C4-2B (cell line): ENCODE measurements at regions not wholly inside any gene's neighbourhood (a gene's known extent, or its start where the extent isn't known, plus 50 kb on each side); places are given as distances from the start of the nearest gene placed in this dataset.

Experiments
- ZFX ChIP-seq: fragments of 450-650 bp; IDR thresholded peaks from 2 replicates; pipeline ENCODE4 v1.6.1; 2017
- TF ChIP-seq, protein P1 (sequence below): fragments of 450-650 bp; conservative IDR thresholded peaks from 2 replicates; pipeline ENCODE4 v1.5.1; 2017; ENCODE audit warnings: mild to moderate bottlenecking

DNA sequence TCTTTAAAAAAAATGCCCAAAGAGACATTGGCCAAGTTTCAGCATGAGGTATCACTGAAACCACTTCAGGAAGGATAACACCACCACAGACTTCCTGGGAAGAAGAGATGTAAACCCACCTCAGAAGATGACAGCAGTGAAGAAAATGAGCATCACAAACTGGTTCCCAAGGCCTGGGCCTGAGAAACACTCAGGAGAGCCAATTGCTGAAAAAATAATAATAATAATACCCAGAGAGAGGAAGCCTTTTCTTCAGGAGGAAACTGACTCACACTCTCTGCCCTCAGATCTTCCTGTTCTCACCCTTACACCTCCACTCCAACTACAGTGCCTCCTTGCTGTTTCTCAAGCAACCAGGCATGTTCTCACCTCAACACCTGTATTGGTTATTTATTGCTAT lies 68.1 kb upstream of the MAFB start:
- TF ChIP-seq, protein P1, sequence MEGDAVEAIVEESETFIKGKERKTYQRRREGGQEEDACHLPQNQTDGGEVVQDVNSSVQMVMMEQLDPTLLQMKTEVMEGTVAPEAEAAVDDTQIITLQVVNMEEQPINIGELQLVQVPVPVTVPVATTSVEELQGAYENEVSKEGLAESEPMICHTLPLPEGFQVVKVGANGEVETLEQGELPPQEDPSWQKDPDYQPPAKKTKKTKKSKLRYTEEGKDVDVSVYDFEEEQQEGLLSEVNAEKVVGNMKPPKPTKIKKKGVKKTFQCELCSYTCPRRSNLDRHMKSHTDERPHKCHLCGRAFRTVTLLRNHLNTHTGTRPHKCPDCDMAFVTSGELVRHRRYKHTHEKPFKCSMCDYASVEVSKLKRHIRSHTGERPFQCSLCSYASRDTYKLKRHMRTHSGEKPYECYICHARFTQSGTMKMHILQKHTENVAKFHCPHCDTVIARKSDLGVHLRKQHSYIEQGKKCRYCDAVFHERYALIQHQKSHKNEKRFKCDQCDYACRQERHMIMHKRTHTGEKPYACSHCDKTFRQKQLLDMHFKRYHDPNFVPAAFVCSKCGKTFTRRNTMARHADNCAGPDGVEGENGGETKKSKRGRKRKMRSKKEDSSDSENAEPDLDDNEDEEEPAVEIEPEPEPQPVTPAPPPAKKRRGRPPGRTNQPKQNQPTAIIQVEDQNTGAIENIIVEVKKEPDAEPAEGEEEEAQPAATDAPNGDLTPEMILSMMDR: no peak
- TF ChIP-seq ZFX: no peak
